GM12878 (cell line): ENCODE measurements at regions not wholly inside any gene's neighbourhood (a gene's known extent, or its start where the extent isn't known, plus 50 kb on each side); places are given as distances from the start of the nearest gene placed in this dataset.
A peak's percentile ranks its signal among the peaks of the same experiment; 100 is the strongest.

Experiments used
- ATAC-seq: fragments of 200-7000 bp; cut with Tn5 transposase; 3 replicates; pipeline ENCODE4 v1.9.1; 2020; ENCODE audit warnings: mild to moderate bottlenecking, moderate library complexity
- BruUV-seq: library from RNA; stranded (reverse); fragments of 400-500 nt; replicated peaks from 2 replicates; lab custom pipeline; 2021; lab: Mats Ljungman, UMichigan
- CTCF ChIA-PET: fragments of 300-600 bp; sonication (Branson Sonifier 250); formaldehyde crosslinking; extraction: SDS; loops from one replicate; lab custom pipeline; 2021; ENCODE audit warnings: inconsistent platforms; lab: Yijun Ruan, JAX
- POLR2A ChIA-PET: fragments of 350-600 bp; formaldehyde crosslinking; extraction: SDS; loops from one replicate; lab custom pipeline; 2021; ENCODE audit warnings: inconsistent platforms; lab: Charles Lee
- RAD21 ChIA-PET: fragments of 300-600 bp; sonication (Branson Sonifier 250); formaldehyde crosslinking; loops from one replicate; lab custom pipeline; 2023; ENCODE audit warnings: antibody characterized with exemption; ENCODE audit not compliant: unreplicated experiment; lab: Charles Lee
- SMC1A ChIA-PET: fragments of 300-600 bp; sonication (Branson Sonifier 250); formaldehyde crosslinking; loops from one replicate; lab custom pipeline; 2023; ENCODE audit not compliant: unreplicated experiment, uncharacterized antibody; lab: Charles Lee
- DNase-seq: peaks from one replicate; pipeline ENCODE4 v3.0.0-alpha.2; 2011; ENCODE audit warnings: low read depth, low spot score
- FAIRE-seq: peaks from 3 replicates; lab custom pipeline; 2011; peaks lifted over from hg19 to GRCh38; lab: Jason Lieb, UNC
- H2AFZ ChIP-seq: 2 replicates; pipeline ENCODE4 v1.6.0; 2011; ENCODE audit warnings: low read depth, low read length, control low read depth; ENCODE audit not compliant: control insufficient read depth
- H3K27ac ChIP-seq: 2 replicates; pipeline ENCODE4 v1.5.1; 2011; ENCODE audit warnings: control low read depth; ENCODE audit not compliant: control insufficient read depth, insufficient read depth
- H3K27me3 ChIP-seq, 2 experiments: replicated peaks in 1 of 2; 2 replicates each; pipeline versions ENCODE4 v1.6.0 to v1.6.1; 2011; ENCODE audit warnings: low read length in 1 of 2; ENCODE audit not compliant: control insufficient read depth in 2 of 2, insufficient read depth in 2 of 2
- H3K36me3 ChIP-seq, 2 experiments: 2 replicates each; pipeline ENCODE4 v1.5.1; 2011; ENCODE audit warnings: low read length in 1 of 2; ENCODE audit not compliant: control insufficient read depth in 2 of 2, insufficient read depth in 2 of 2
- H3K4me1 ChIP-seq: 2 replicates; pipeline ENCODE4 v1.6.1; 2011; ENCODE audit warnings: mild to moderate bottlenecking, low read length, moderate library complexity, mixed read lengths; ENCODE audit not compliant: control insufficient read depth, insufficient read depth
- H3K4me2 ChIP-seq: 2 replicates; pipeline ENCODE4 v1.6.0; 2011; ENCODE audit warnings: control low read depth; ENCODE audit not compliant: control insufficient read depth, insufficient read depth
- H3K4me3 ChIP-seq: fragments of 200-600 bp; sonication (generic); 2 replicates; pipeline ENCODE4 v1.5.1; 2016
- H3K79me2 ChIP-seq: 2 replicates; pipeline ENCODE4 v1.6.0; 2011; ENCODE audit warnings: low read length; ENCODE audit not compliant: control insufficient read depth, insufficient read depth
- H3K9ac ChIP-seq: 2 replicates; pipeline ENCODE4 v1.8.0; 2011; ENCODE audit warnings: low read length, control low read depth, mixed read lengths; ENCODE audit not compliant: control insufficient read depth, insufficient read depth
- H3K9me3 ChIP-seq: replicated peaks from 3 replicates; pipeline ENCODE4 v1.5.1; 2011; ENCODE audit warnings: mild to moderate bottlenecking, low read length; ENCODE audit not compliant: control insufficient read depth, insufficient read depth
- H4K20me1 ChIP-seq: 2 replicates; pipeline ENCODE4 v1.6.0; 2011; ENCODE audit not compliant: control insufficient read depth, insufficient read depth
- CHD1 ChIP-seq: IDR thresholded peaks from 2 replicates; pipeline ENCODE4 v1.6.1; 2012; ENCODE audit warnings: low read depth, low read length, improper control_type of control experiment
- CTCF ChIP-seq, 3 experiments: IDR thresholded peaks in 2 of 3; conservative IDR thresholded peaks in 1 of 3; 2 replicates each; pipeline ENCODE4 v1.5.1; 2011; ENCODE audit warnings: low read depth in 3 of 3, low read length in 3 of 3, mild to moderate bottlenecking in 3 of 3, control low read depth in 2 of 3, moderate library complexity in 2 of 3, inconsistent platforms in 1 of 3, mixed read lengths in 1 of 3; ENCODE audit not compliant: control insufficient read depth in 2 of 3, insufficient read depth in 1 of 3; ENCODE audit errors: extremely low read depth in 1 of 3
- RUNX3 ChIP-seq: IDR thresholded peaks from 2 replicates; pipeline ENCODE4 v1.6.1; 2012; ENCODE audit warnings: low read length, inconsistent platforms
- SKIL ChIP-seq: fragments of 450-650 bp; IDR thresholded peaks from 2 replicates; pipeline ENCODE4 v1.6.1; 2017; ENCODE audit warnings: mild to moderate bottlenecking, low read depth, inconsistent platforms; ENCODE audit not compliant: poor library complexity, severe bottlenecking
- SPI1 ChIP-seq: IDR thresholded peaks from 2 replicates; pipeline ENCODE4 v1.6.1; 2011; ENCODE audit warnings: low read depth, mild to moderate bottlenecking, low read length, moderate library complexity, borderline replicate concordance; ENCODE audit not compliant: insufficient read depth
- SUZ12 ChIP-seq: fragments of 200-600 bp; sonication (generic); IDR thresholded peaks from one replicate; pipeline ENCODE4 v1.6.1; 2018; ENCODE audit warnings: antibody characterized with exemption, mild to moderate bottlenecking; ENCODE audit not compliant: unreplicated experiment
- ZBED1 ChIP-seq: IDR thresholded peaks from 2 replicates; pipeline ENCODE4 v1.6.1; 2016; ENCODE audit warnings: borderline replicate concordance
- ZNF274 ChIP-seq: IDR thresholded peaks from one replicate; pipeline ENCODE4 v1.8.0; 2011; ENCODE audit not compliant: insufficient read length, insufficient read depth
- WGBS: methylation state at CpG from one replicate; pipeline ENCODE4 v1.1.6; 2016; ENCODE audit warnings: low lambda C conversion rate; ENCODE audit not compliant: insufficient replicate concordance, insufficient coverage; ENCODE audit errors: missing lambda C conversion rate; 5-methylcytosine and 5-hydroxymethylcytosine counted together
- in situ Hi-C: fragments of 300-500 bp; cut with MboI; formaldehyde crosslinking; loops from 9 replicates; pipeline ENCODE4 v1.14.3; 2018; ENCODE audit warnings: mixed read lengths
- intact Hi-C: fragments of 100-400 bp; cut with micrococcal nuclease; formaldehyde crosslinking; loops from one replicate; pipeline ENCODE4 v1.14.2; 2022; ENCODE audit not compliant: unreplicated experiment

- TF ChIP-seq SKIL (no peak), SUZ12 (no peak), ZBED1 (no peak), RUNX3 (peak; percentile 83)
These were observed 190.6 kb downstream of the SHQ1 start (continued) for GRCh38 chr3:72657666-72658065.

- H3K27me3 ChIP-seq = peaks cover 0 to 5% of the 10 kb centered on the region in 2 experiments; a peak in 1 of 4 replicates
- ATAC-seq (no peak), FAIRE-seq (no peak), DNase-seq (no peak)
- WGBS = 49% methylated on average over 6 of the region's 6 CpGs
- H3K36me3 ChIP-seq = no peaks in the 10 kb centered on the region
- no peak overlapping the region for H2AFZ ChIP-seq
- H4K20me1 ChIP-seq = no peaks in the 10 kb centered on the region
- H3K79me2 ChIP-seq = no peaks in the 10 kb centered on the region
- CTCF ChIA-PET = interaction anchor here (1.2 to 3.1 kb wide), 3 partner anchors 11 to 401 kb away, joined by 4 to 20 read pairs (median 4); no protein-coding TSS in a partner anchor
- no peak overlapping the region for H3K9ac ChIP-seq
- no peaks in the 10 kb centered on the region for H3K4me1 ChIP-seq
- no peak overlapping the region for H3K4me2 ChIP-seq
- POLR2A ChIA-PET = no interaction called here
- intact Hi-C loops = no loop called here
- SMC1A ChIA-PET = no interaction called here
- H3K9me3 ChIP-seq = no peaks in the 10 kb centered on the region; the same call in 2 of the 3 replicates
- in situ Hi-C loops = no loop called here
- TF ChIP-seq ZNF274 (no peak), CHD1 (no peak), SPI1 (no peak), CTCF (IDR thresholded peaks at IDR 0.05 in 2 of 3, conservative IDR thresholded peaks at IDR 0.05 in 1 of 3; ENCODE audit: control insufficient read depth in 2 of 3, extremely low read depth in 1 of 3, insufficient read depth in 1 of 3, low read depth in 3 of 3, low read length in 3 of 3) (peak in 1 of 3 experiments; percentile 28; a peak in 2 of 6 replicates)
- no TSS peak for BruUV-seq
- RAD21 ChIA-PET = no interaction called here
- no peak overlapping the region for H3K4me3 ChIP-seq
- no peak overlapping the region for H3K27ac ChIP-seq
These were observed 192.5 kb downstream of the SHQ1 start for GRCh38 chr3:72655723-72656122.
